WTC11 (cell line): ENCODE measurements at regions not wholly inside any gene's neighbourhood (a gene's known extent, or its start where the extent isn't known, plus 50 kb on each side); places are given as distances from the start of the nearest gene placed in this dataset.

Experiments used
- ATAC-seq: fragments of 200-7000 bp; cut with Tn5 transposase; 2 replicates; pipeline ENCODE4 v1.10.0; 2021; ENCODE audit warnings: mild to moderate bottlenecking, moderate library complexity
- CTCF ChIA-PET: fragments of 300-600 bp; sonication (Branson Sonifier 250); formaldehyde crosslinking; loops from one replicate; lab custom pipeline; 2021; ENCODE audit warnings: antibody characterized with exemption; lab: Charles Lee
- POLR2A ChIA-PET: fragments of 350-600 bp; sonication (Branson Sonifier 250); formaldehyde crosslinking; loops from one replicate; lab custom pipeline; 2021; ENCODE audit warnings: antibody characterized with exemption; lab: Charles Lee
- DNase-seq: peaks from one replicate; pipeline ENCODE4 v3.0.0; 2021; ENCODE audit warnings: low spot score
- H3K27ac Mint-ChIP-seq: 2 replicates; pipeline ENCODE4 v1.8.0; 2021; ENCODE audit warnings: mixed read lengths
- H3K27me3 Mint-ChIP-seq: 2 replicates; pipeline ENCODE4 v1.8.0; 2021; ENCODE audit warnings: low read depth, mild to moderate bottlenecking, moderate library complexity, mixed read lengths
- H3K36me3 Mint-ChIP-seq: 2 replicates; pipeline ENCODE4 v1.8.0; 2021; ENCODE audit warnings: mixed read lengths
- H3K4me1 Mint-ChIP-seq: 2 replicates; pipeline ENCODE4 v1.8.0; 2022; ENCODE audit warnings: mixed read lengths
- H3K4me3 Mint-ChIP-seq: 2 replicates; pipeline ENCODE4 v1.8.0; 2021; ENCODE audit warnings: mild to moderate bottlenecking, moderate library complexity, mixed read lengths
- H3K9me3 Mint-ChIP-seq: 2 replicates; pipeline ENCODE4 v1.8.0; 2021; ENCODE audit warnings: mixed read lengths
- AR ChIP-seq: fragments of 250-450 bp; sonication (Bioruptor Pico); IDR thresholded peaks from 2 replicates; pipeline ENCODE4 v1.9.0; 2021; ENCODE audit warnings: mild to moderate bottlenecking
- ATF3 ChIP-seq: sonication (generic); formaldehyde crosslinking; conservative IDR thresholded peaks from 2 replicates; pipeline ENCODE4 v1.8.1; 2022; ENCODE audit warnings: mild to moderate bottlenecking, missing genetic modification reagents
- CDX4 ChIP-seq: fragments of 250-450 bp; sonication (Bioruptor Pico); IDR thresholded peaks from 2 replicates; pipeline ENCODE4 v1.9.0; 2021; ENCODE audit warnings: moderate library complexity, mild to moderate bottlenecking, inconsistent platforms, borderline replicate concordance
- ELF4 ChIP-seq: sonication (generic); formaldehyde crosslinking; IDR thresholded peaks from 2 replicates; pipeline ENCODE4 v1.8.1; 2022; ENCODE audit warnings: low read depth, mild to moderate bottlenecking, moderate library complexity, missing genetic modification reagents
- EMX1 ChIP-seq: fragments of 250-450 bp; sonication (Bioruptor Pico); IDR thresholded peaks from 2 replicates; pipeline ENCODE4 v1.8.0; 2021; ENCODE audit warnings: mild to moderate bottlenecking
- ERG ChIP-seq: fragments of 250-450 bp; sonication (Bioruptor Pico); IDR thresholded peaks from 2 replicates; pipeline ENCODE4 v1.8.0; 2021; ENCODE audit warnings: mild to moderate bottlenecking
- ESRRA ChIP-seq: sonication (generic); formaldehyde crosslinking; IDR thresholded peaks from 2 replicates; pipeline ENCODE4 v1.8.1; 2022; ENCODE audit warnings: mild to moderate bottlenecking, missing genetic modification reagents, borderline replicate concordance
- ETV6 ChIP-seq: sonication (generic); formaldehyde crosslinking; IDR thresholded peaks from 2 replicates; pipeline ENCODE4 v1.8.1; 2022; ENCODE audit warnings: mild to moderate bottlenecking, missing genetic modification reagents
- GTF2I ChIP-seq: fragments of 250-450 bp; sonication (Bioruptor Pico); conservative IDR thresholded peaks from 2 replicates; pipeline ENCODE4 v1.4.0; 2021; ENCODE audit warnings: mild to moderate bottlenecking
- JAZF1 ChIP-seq: fragments of 250-450 bp; sonication (Bioruptor Pico); IDR thresholded peaks from 2 replicates; pipeline ENCODE4 v1.9.0; 2021; ENCODE audit warnings: moderate library complexity, mild to moderate bottlenecking, inconsistent platforms
- NFATC4 ChIP-seq: fragments of 250-450 bp; sonication (Bioruptor Pico); IDR thresholded peaks from 2 replicates; pipeline ENCODE4 v1.9.0; 2021; ENCODE audit warnings: mild to moderate bottlenecking
- NFYB ChIP-seq: sonication (generic); formaldehyde crosslinking; conservative IDR thresholded peaks from 2 replicates; pipeline ENCODE4 v1.8.0; 2022; ENCODE audit warnings: low read depth, missing genetic modification reagents
- OVOL2 ChIP-seq: fragments of 250-450 bp; sonication (Bioruptor Pico); IDR thresholded peaks from 2 replicates; pipeline ENCODE4 v1.9.0; 2021; ENCODE audit warnings: mild to moderate bottlenecking, borderline replicate concordance
- PRRX2 ChIP-seq: fragments of 250-450 bp; sonication (Bioruptor Pico); IDR thresholded peaks from 2 replicates; pipeline ENCODE4 v1.8.0; 2021; ENCODE audit warnings: mild to moderate bottlenecking
- SMAD3 ChIP-seq: sonication (generic); formaldehyde crosslinking; IDR thresholded peaks from 2 replicates; pipeline ENCODE4 v1.8.0; 2022; ENCODE audit warnings: missing genetic modification reagents, mild to moderate bottlenecking, borderline replicate concordance
- SMAD4 ChIP-seq: sonication (generic); formaldehyde crosslinking; IDR thresholded peaks from 2 replicates; pipeline ENCODE4 v1.8.0; 2022; ENCODE audit warnings: mild to moderate bottlenecking, missing genetic modification reagents
- USF1 ChIP-seq: sonication (generic); formaldehyde crosslinking; IDR thresholded peaks from 2 replicates; pipeline ENCODE4 v1.8.0; 2022; ENCODE audit warnings: mild to moderate bottlenecking, missing genetic modification reagents
- ZMAT4 ChIP-seq: fragments of 250-450 bp; sonication (Bioruptor Pico); IDR thresholded peaks from 2 replicates; pipeline ENCODE4 v1.9.0; 2021; ENCODE audit warnings: mild to moderate bottlenecking
- ZNF219 ChIP-seq: sonication (generic); formaldehyde crosslinking; IDR thresholded peaks from 2 replicates; pipeline ENCODE4 v1.8.0; 2023; ENCODE audit warnings: missing genetic modification reagents, mild to moderate bottlenecking, borderline replicate concordance
- ZNF232 ChIP-seq: sonication (generic); formaldehyde crosslinking; IDR thresholded peaks from 2 replicates; pipeline ENCODE4 v1.8.0; 2022; ENCODE audit warnings: mild to moderate bottlenecking, missing genetic modification reagents
- ZNF263 ChIP-seq: sonication (generic); formaldehyde crosslinking; IDR thresholded peaks from 2 replicates; pipeline ENCODE4 v1.8.1; 2022; ENCODE audit warnings: low read depth, mild to moderate bottlenecking, moderate library complexity, missing genetic modification reagents

GRCh38 chr5:72723581-72723980 is 92.9 kb upstream of the TNPO1 start:
- DNase-seq (no peak), ATAC-seq (no peak)
- POLR2A ChIA-PET, result interaction anchor here (0.5 kb wide), 1 partner anchor 288 kb away, joined by 3 read pairs; no protein-coding TSS in a partner anchor
- no peak overlapping the region for H3K4me3 Mint-ChIP-seq
- peaks cover 7% of the 10 kb centered on the region; the same call in 1 of the 2 replicates for H3K36me3 Mint-ChIP-seq
- CTCF ChIA-PET, result no interaction called here
- TF ChIP-seq NFYB (CRISPR knock-in tag) (no peak), PRRX2 (CRISPR knock-in tag) (no peak), JAZF1 (CRISPR knock-in tag) (no peak), CDX4 (CRISPR knock-in tag) (no peak), ZNF232 (CRISPR knock-in tag) (no peak), ZMAT4 (no peak), EMX1 (CRISPR knock-in tag) (no peak), ELF4 (CRISPR knock-in tag) (no peak)
- H3K27me3 Mint-ChIP-seq, result no peaks in the 10 kb centered on the region; the same call in 1 of the 2 replicates
- H3K27ac Mint-ChIP-seq, result no peak overlapping the region
- H3K9me3 Mint-ChIP-seq, result peaks cover 21% of the 10 kb centered on the region
- H3K4me1 Mint-ChIP-seq, result no peaks in the 10 kb centered on the region

- H3K9me3 Mint-ChIP-seq, result peaks cover 18% of the 10 kb centered on the region
- CTCF ChIA-PET, result interaction anchor here (0.7 kb wide), 1 partner anchor 16 kb away, joined by 4 read pairs; no protein-coding TSS in a partner anchor
- no peaks in the 10 kb centered on the region for H3K4me1 Mint-ChIP-seq
- H3K27me3 Mint-ChIP-seq, result no peaks in the 10 kb centered on the region; the same call in 1 of the 2 replicates
- H3K4me3 Mint-ChIP-seq, result no peak overlapping the region
- peaks cover 7% of the 10 kb centered on the region; the same call in 1 of the 2 replicates for H3K36me3 Mint-ChIP-seq
- TF ChIP-seq ELF4 (CRISPR knock-in tag) (no peak), NFYB (CRISPR knock-in tag) (no peak), ZNF219 (CRISPR knock-in tag) (no peak), EMX1 (CRISPR knock-in tag) (no peak), SMAD3 (CRISPR knock-in tag) (no peak), ZNF232 (CRISPR knock-in tag) (no peak), ZNF263 (no peak), ATF3 (CRISPR knock-in tag) (no peak), AR (no peak), GTF2I (CRISPR knock-in tag) (no peak), ERG (CRISPR knock-in tag) (no peak), SMAD4 (CRISPR knock-in tag) (no peak), NFATC4 (CRISPR knock-in tag) (no peak), ESRRA (CRISPR knock-in tag) (no peak), ETV6 (CRISPR knock-in tag) (no peak), OVOL2 (no peak), USF1 (CRISPR knock-in tag) (no peak)
- no peak for DNase-seq
- H3K27ac Mint-ChIP-seq, result no peak overlapping the region
- no peak for ATAC-seq
- POLR2A ChIA-PET, result no interaction called here
Observed at GRCh38 chr5:72722792-72723452, 93.5 kb upstream of the TNPO1 start.
